HG03442 (cell line): ENCODE measurements at regions not wholly inside any gene's neighbourhood (a gene's known extent, or its start where the extent isn't known, plus 50 kb on each side); places are given as distances from the start of the nearest gene placed in this dataset.

ENCODE experiments used
- ATAC-seq: cut with Tn5 transposase; IDR thresholded peaks from one replicate; pipeline ENCODE4 v1.9.1; 2021; ENCODE audit warnings: mild to moderate bottlenecking, moderate library complexity; ENCODE audit not compliant: unreplicated experiment

DNA sequence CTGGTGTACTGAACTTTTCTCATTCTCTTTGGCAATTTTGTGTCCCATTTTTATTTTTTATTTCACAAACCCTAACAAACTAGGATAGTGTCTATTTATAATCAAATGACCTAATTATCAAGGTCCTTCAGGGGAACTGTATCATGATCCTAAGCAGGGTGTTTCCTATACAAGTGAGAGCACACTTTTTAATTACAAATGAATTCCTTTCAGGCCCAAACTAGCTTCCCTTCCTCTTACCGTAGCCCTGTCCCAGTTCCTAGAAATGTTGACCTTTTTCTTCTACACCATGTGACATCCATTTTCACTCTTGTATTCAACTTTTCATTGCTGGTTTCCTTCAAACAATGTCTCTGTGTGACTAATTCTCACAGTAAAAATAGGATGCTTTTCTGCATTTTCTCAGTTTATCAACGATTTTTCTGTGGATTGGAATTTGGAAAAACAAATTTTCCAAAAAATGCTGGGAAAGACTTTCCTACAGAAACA is 411.4 kb downstream of the CCDC91 start:
- no peak for ATAC-seq

- no peak for ATAC-seq
These were observed 412.5 kb downstream of the CCDC91 start for GRCh38 chr12:28602786-28603185.

- no peak for ATAC-seq
These were observed 413.0 kb downstream of the CCDC91 start for GRCh38 chr12:28603239-28603638.

- no peak for ATAC-seq
These were observed 413.5 kb downstream of the CCDC91 start for GRCh38 chr12:28603801-28604200.

- ATAC-seq: no peak
These were observed 414.0 kb downstream of the CCDC91 start for GRCh38 chr12:28604240-28604639.

DNA sequence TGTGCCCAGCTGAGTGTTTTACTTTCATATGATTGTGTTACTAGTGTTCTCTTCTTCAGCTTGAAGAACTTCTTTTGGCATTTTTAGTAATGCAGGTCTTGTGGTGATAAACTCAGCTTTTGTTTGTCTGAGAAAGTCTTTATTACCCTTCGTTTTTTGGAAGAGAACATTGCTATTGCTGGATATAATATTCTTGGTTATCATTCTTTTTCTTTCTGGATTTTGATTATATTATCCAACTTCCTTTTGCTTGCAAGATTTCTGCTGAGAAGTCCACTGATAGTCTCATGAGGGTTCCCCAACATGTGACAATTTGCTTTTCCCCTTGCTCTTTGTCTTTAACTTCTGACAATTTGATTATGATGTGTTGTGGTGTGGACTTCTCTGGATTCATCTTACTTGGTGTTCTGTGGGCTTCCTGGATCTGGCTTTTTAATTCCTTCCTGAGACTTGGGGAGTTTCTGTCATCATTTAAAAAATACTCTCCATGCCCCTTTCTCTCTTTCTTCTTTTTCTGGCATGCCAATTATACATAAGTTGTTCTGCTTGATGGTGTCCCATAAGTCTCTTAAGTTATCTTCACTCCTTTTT is 416.8 kb downstream of the CCDC91 start:
- ATAC-seq: no peak

GRCh38 chr12:28610401-28611114 is 420.3 kb downstream of the CCDC91 start:
- no peak for ATAC-seq

- ATAC-seq: no peak
These were observed 420.8 kb downstream of the CCDC91 start for GRCh38 chr12:28611115-28611435.

GRCh38 chr12:28611449-28611848 is 421.2 kb downstream of the CCDC91 start:
- ATAC-seq: no peak

GRCh38 chr12:28618171-28618570 is 427.9 kb downstream of the CCDC91 start:
- no peak for ATAC-seq

DNA sequence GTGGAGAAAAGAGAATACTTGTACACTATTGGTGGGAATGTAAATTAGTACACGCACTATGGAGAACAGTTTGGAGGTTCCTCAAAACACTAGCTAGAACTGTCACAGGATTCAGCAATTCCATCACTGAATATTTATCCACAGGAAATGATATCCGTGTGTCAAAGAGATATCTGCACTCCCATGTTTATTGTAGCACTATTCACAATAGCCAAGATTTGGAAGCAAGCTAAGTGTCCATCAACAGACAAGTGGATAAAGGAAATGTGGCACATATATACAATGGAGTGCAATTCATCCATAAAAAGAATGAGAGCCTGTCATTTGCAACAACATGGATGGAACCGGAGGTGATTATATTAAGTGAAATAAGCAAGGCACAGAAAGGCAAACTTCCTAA is 428.5 kb downstream of the CCDC91 start:
- no peak for ATAC-seq

- no peak for ATAC-seq
These were observed 430.0 kb downstream of the CCDC91 start for GRCh38 chr12:28620281-28620680.

GRCh38 chr12:28622406-28622805 is 432.1 kb downstream of the CCDC91 start:
- ATAC-seq: no peak

DNA sequence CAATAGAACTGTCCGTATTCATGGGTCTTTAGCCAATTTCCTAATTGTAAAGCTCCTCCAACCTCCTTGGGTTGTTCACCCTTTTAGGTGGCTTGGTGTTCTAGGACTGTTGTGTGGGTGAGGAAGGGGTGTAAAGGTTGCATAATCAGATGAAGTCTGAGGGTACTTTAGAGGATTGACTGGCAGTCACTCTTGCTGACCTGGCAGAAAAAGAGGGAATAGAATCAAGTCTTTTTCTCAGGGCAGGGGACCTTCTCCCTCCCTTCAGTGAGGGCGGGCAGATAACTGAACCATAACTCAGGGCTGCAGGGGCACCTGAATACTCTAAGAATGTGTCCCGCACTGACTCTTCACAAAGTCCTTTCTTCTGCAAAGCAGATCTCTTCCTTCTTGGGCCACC is 436.2 kb downstream of the CCDC91 start:
- no peak for ATAC-seq

- ATAC-seq: no peak
These were observed 439.4 kb downstream of the CCDC91 start for GRCh38 chr12:28629691-28630090.

GRCh38 chr12:28631831-28632230 is 441.6 kb downstream of the CCDC91 start:
- no peak for ATAC-seq

DNA sequence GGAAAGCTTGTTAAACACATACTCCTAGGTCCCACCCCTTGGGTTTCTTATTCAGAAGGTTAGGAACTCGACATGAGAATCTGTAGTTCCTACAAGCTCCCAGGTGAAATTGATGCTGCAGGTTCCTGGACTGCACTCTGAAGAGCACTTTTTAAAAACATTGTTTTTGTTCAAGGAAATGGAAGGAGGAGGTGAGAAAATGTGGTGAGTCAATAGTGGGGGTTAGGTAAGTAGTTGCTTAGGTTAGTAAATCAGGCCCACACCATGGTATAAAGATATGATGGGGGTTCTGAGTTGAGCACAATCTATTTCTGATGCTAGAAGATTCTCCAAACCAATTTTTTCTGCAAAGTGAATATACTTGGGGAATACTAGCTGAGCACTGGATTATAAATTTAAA is 450.3 kb downstream of the CCDC91 start:
- ATAC-seq: no peak

- ATAC-seq: no peak
These were observed 455.2 kb downstream of the CCDC91 start for GRCh38 chr12:28645436-28645835.

DNA sequence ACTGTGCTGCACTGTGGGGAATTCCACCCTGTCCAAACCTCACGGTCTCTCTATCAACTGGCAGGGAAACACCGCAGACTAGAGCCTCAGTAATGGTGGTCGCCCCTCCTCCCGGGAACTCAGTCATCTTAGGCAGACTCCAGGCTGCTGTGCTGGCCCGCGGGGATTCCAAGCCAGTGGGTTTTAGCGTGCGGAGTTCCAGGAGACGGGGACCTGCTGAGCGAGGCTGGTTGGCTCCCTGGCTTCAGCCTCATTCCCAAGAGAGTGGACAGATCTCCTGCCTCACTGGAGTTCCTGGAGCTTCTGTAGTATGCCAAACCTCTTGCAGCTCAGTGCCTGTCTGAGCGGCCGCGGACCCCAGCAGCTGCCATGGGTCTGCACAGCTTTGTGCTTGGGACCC is 455.6 kb downstream of the CCDC91 start:
- ATAC-seq: no peak

DNA sequence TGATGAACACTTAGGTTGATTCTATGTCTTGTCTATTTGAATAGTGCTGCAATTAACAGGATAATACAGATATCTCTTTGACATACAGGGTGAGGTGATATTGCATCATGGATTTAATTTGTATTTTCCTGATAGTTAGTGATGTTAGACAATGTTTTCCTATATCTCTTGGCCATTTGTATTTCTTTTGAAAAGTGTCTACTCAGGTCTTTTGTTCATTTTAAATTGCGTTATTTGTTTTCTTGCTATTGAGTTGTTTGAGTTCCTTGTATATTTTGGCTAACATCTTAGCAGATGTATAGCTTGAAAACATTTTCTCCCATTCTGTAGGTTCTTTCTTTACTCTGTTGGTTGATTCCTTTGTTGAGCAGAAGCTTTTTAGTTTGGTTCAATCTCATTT is 460.6 kb downstream of the CCDC91 start:
- no peak for ATAC-seq

GRCh38 chr12:28652239-28652638 is 462.0 kb downstream of the CCDC91 start:
- no peak for ATAC-seq

GRCh38 chr12:28681980-28682379 is 467.1 kb upstream of the FAR2 start:
- ATAC-seq: no peak

- no peak for ATAC-seq
These were observed 465.7 kb upstream of the FAR2 start for GRCh38 chr12:28683366-28683765.
